HG03378 (cell line): ENCODE measurements at regions not wholly inside any gene's neighbourhood (a gene's known extent, or its start where the extent isn't known, plus 50 kb on each side); places are given as distances from the start of the nearest gene placed in this dataset.

Experiments
- ATAC-seq: cut with Tn5 transposase; IDR thresholded peaks from one replicate; pipeline ENCODE4 v1.9.1; 2021; ENCODE audit warnings: mild to moderate bottlenecking, moderate library complexity; ENCODE audit not compliant: unreplicated experiment

DNA sequence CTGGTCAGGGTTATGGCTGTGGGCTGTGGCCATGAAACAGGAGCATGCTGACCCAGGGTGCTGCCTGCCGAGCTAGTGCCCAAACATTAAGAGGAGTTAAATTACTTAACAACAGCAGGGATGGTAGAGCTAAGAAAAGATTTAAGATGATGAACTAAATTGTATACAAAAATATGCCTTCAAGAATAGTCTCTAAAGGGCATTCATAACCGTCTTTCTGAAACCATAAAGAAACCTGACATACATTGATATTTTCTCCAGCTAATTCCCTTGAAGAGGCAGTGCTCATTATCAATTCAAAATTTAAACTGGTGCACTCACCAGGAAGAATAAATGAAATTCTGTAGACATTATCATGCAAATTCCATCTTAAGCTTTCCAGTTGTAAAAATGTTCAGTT is 265.8 kb upstream of the TAC1 start:
- ATAC-seq = no peak

DNA sequence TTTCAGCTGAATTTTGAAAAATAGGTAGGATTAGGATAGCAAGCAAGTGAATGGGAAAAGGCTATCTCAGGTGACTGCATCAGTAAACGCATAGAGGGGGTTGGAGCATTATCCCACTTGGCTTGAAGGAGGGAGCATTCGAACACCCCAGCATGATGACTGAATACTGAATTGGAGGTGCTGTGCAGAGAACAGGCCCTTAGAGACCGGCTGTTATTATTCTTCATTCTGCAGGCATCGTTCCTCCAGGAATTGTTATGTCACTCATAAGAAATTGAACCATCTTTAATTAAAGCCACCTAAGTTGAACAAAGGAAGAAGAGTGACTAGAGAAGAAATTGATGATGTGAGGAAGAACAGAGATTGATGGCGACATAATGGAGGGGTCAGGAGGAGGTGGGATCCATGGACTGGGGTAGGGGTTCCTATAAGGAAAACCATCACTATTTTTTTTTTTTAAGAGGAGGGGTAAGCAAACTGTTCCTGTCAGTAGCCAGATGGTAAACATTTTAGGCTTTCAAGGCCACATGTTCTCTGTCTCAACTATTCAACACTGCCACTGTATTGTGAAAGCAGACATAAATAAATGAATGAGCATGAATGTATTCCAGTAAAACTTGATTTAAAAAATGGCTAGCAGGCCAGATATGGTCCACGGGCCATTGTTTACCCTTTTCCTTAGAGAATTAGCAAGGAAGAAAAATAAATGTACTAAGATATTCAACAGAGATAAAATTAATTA is 264.7 kb upstream of the TAC1 start:
- ATAC-seq = no peak

DNA sequence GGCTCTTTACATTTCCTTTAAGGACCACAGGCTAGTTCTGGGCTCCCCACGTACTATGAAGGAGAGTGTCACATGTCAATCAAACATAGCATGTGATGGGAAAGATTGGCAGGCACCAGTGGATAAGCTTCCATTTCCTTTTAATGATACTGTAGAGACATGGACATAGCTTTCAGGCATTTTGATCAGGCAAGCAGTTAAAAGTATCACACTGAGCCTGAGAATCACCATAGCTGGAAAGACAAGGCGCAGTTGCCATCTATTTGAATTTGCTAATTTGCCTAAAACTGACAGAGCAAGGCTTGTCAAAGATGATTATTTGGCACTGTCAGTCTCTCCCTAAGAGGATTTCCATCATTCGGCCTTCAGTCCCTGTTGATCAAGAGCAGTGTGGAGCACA is 263.4 kb upstream of the TAC1 start:
- no peak for ATAC-seq

DNA sequence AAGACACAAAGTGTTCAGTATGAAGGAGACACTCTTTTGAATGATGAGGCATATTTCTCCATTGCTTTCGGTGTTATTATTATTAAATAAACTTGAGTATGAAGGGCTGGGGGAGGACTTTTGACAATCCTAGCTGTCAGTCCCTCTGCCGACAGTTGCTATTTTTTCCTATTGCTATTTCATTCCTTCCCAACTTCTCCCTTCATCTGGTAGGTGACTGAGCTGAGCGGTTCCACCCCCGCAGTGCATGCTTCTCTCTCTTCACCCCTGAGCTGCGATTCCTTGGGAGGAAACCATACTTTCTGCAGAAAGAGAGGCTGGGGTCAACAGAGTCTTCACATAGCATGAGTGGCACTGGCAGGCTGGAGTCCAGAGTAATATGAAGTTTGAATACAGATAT is 261.2 kb upstream of the TAC1 start:
- ATAC-seq = no peak

DNA sequence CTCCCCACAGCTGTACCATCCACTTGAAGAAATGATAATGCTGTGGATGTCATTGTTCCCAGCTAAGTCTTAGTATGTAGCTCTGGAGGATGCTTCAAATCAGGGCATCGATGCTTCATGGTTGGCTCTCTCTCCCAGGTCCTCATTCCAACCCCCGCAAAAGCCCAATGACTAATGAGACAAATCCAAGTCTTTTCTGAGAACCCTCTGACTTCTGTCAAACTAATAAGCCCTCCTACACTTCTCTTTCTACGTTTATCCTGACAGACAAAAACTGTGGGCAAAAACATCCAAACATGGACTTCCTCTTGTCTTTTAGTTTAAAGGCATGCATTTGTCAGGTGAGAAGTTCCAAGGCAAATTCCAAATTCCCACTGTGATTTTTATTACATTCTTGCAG is 260.4 kb upstream of the TAC1 start:
- ATAC-seq = no peak

DNA sequence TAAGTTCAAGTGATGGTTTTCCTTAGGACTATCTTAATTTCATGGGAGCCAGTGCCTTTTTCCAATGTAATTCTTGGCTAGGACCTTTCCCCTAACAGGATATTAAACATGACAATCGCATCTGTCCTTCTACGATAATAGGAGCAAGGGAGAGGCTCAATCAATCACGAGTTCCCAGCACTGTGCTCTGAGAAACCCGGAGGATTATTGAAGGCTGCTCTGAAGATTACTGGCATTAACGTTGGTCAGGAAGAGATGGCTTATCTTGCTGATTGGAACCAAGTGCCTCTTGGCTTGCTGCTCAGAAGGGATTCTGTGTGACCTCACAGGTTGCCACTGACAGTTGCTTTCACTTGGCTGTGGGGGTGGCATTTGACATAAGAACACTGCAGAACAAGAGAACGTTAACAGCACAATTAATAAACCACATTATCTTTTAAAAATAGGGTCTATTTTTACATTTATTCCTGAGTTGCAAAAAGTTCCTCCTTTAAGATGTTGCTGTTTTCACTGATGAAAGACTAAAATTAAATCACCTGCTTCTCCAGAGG is 252.1 kb upstream of the TAC1 start:
- no peak for ATAC-seq

DNA sequence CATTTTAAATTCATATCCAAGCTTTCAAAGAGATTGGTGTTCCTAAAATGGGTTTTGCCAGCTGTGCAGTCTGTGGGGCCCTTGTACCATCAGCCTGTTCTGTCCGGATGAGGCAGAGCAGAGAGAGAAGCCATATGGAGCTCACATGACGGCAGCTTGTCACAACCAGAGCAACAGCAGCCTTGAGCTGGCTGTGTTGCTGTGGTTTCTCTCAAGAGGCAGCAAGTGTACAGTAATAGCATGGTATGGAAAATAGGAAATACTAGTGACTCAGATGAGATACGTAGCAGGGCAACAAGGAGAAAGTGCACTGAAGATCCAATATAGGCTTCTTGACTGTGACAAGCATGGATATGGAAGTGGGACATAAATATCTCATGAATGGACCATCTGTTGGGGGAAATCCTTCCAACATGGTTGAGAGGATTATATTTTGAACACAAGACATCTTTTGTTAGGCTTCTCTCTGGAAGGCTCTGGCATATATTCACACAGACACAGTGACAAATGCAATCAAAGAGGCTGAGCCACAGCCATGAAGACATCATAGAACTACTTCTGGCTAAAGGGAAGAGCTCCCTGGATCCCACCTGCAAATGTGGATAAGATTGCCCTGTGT is 251.0 kb upstream of the TAC1 start:
- no peak for ATAC-seq

DNA sequence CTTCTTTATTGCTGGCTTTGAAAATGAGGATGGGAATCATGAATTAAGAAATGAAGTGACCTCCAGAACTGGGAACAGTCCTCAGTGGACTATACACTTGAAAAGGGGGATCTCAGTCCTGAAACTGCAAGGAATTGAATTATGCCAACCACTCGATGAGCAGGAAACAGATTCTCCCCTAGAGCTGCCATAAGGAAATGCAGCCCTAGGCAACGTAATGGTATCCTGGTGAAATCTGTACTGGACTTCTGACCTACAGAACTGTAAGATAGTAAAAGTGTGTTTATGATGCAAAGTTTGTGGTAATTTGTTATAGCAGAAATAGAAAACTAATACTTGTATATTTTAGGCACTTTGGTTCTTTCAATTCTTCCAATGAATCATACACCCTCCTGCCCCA is 236.4 kb upstream of the TAC1 start:
- ATAC-seq = no peak

DNA sequence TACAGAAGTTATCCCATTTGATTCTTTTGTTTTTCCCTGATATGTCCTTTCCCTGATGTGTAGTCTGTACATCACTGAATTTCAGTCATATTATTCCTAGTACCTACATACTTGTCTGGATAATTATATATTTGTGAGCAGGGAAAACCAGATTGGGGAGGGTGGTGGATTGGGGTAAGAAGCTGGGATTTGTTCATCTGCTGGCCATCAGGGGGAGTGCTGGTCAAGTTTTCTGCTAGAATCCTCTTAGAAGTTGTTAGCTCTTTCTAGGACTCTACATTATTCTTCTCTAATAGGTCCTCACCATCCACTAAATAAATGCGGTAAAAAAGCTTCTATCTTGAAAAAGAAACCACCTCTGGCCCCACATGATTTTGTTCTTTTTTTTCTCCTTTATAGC is 232.7 kb upstream of the TAC1 start:
- ATAC-seq = no peak

DNA sequence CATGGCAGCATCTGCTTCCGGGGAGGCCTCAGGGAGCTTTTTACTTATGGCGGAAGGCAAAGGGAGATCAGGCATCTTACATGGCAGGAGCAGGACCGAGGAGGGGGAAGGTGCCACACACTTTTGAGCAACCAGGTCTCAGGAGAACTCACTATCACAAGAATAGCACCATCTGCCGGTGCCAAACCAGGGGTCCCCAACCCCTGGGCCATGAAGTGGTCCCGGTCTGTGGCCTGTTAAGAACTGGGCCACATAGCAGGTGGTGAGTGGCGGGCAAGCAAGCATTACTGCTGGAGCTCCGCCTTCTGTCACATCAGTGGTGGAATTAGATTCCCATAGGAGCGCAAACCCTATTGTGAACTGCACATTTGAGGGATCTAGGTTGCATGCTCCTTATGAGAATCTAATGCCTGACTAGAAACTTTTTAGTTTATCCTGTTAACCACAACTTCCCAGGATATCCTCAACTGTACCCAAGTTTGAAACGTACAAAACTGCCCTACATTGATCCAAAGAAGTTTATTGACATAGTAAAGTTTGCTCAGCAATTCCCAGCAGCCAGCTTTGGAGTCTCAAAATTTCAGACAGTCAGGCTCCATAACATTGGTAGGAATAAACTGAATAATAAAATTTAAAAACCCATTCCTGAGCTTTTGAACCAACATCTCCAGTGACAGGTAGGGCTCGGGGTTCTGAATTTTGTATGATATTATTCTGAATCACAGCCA is 228.4 kb upstream of the TAC1 start:
- no peak for ATAC-seq

DNA sequence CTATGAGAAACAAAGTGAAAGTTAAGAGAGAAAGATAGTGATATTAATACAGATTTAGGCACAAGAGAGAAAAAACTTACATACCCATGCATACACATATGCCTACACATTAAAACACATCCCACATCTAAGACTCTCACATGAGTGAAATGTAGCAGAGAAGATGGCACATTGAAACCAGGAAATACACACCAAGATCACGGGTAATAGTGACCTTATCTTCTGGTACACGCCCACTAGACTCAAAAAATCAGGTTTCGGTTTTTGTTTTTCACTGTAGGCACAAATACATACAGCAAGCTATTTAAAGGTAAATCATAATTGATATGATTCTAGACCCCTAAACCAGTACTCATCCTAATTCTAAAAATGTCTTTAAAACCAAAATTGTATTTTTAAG is 225.2 kb upstream of the TAC1 start:
- ATAC-seq = no peak

DNA sequence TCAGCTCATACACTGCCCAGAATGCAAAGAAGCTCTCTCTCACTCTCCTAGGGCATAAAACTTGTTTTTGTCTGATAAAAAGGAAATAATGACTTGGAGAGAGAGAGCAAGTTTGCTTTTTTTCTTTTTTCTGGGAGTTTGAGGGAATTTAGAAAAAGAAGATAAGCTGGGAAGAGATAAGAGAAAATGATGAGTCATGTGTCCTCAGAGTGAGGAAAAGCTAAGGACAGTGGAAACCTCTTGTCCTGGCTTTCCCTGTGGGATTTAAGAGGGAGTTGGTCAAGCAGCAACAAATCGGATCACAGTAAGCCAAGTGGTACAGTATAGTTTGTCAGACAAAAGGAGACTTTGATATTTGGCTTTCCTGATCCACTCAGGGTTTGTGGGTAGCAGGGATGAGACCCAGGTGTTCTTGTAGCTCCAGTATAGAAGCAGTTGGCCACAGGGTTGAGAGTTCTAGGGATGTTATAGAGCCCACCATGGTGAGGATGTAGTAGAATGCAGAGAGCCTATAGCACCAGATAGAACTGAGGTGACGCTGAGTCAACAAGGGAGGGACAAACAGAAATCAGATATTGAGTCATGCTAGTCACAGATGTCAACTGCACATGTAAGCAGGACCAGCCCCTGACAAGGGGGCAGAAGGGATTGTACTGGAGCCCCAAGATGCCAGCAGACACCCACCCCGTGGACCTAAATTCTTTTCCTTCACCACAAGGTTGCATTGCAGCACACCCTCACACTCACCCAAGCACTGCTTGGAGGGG is 219.3 kb upstream of the TAC1 start:
- ATAC-seq = peak; percentile 52

DNA sequence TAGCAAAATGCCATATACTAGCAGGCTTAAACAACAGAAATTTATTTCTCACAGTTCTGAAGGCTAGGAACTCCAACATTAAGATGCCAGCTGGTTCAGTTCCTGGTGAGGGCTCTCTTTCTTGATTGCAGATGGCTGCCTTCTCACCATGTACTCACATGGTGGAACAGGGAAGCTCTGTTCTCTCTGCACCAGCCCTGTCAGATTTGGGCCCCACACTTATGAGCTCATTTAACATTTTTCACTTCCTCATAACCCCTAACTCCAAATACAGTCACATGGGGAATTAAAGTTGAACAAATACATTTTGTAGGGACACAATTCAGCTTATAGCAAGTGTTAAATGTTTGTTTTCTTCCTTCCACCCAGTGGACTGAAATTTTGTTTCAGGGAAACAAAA is 218.6 kb upstream of the TAC1 start:
- ATAC-seq = peak; percentile 74

DNA sequence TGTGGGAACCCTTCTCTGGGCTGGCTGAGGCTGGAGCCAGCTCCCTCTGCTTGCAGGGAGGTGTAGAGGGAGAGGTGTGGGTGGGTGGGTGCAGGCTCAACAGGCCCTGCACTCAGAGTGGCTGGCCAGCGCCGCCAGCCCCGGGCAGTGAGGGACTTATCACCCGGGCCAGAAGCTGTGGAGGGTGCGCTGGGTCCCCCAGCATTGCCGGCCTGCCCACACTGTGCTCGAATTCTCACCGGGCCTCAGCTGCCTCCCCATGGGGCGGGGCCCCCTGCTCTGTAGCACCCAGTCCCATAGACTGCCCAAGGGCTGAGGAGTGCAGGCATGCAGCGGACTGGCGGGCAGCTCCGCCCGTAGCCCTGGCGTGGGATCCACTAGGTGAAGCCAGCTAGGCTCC is 190.7 kb upstream of the TAC1 start:
- ATAC-seq = no peak

DNA sequence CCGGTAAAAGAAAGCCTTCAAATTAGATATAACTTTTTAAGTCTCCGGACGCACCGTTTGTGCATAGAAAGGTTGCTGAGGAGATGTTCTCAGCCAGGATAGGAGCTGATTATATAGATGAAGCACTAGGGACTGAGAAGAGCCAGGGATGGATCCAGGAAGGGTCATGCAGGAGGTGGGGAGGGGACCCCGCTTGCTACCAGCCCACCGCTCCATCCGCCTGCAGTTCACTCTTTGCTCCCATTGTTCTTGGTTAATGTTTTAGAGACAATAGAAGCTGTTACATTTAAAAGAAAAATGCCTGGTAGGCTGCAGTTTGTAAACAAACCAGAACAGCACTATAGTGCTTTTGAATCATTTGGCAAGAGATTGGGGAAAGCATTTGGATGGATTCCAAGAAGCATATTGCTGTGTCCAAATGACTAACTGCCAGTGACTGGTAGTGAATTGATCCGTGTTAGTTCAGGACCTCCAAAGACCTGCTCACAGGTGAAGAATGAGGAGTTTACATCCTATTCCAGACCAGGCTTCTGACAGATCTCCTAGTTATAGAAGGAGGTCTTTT is 175.9 kb upstream of the TAC1 start:
- ATAC-seq = no peak

DNA sequence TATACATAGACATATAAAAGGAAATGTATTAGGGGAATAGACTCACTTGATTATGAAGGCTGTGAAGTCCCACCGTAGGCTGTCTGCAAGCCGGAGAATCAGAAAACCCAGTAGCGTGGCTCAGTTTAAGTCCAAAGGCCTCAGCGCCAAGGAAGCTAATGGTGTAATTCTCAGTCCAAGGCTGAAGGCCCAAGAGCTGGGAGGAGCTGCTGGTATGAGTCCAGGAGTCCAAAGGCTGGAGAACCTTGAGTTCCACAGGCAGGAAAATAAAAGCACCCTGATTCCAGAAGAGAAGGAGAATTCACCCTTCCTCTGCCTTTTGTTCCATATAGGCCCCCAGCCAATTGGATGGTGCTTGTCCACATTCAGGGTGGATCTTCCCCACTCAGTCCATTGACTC is 166.2 kb upstream of the TAC1 start:
- ATAC-seq = no peak

DNA sequence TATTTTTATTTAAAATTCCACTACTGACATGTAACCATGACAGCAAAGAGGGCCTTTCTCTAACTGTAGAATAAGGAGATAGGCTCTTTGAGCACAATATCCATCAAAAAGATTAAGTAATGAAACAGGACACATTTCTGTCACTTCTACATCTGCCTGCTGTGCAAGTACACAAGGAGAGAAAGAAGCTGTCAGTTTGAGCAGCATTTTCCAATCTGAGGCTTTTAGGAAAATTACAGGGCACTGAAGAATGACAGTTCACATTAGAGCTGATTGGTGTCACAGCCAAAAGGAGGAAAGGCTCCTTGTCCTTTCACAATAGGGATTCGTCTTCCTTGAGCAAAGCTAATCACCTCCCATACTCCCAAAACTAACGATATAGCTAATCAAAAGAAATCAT is 158.8 kb upstream of the TAC1 start:
- no peak for ATAC-seq

DNA sequence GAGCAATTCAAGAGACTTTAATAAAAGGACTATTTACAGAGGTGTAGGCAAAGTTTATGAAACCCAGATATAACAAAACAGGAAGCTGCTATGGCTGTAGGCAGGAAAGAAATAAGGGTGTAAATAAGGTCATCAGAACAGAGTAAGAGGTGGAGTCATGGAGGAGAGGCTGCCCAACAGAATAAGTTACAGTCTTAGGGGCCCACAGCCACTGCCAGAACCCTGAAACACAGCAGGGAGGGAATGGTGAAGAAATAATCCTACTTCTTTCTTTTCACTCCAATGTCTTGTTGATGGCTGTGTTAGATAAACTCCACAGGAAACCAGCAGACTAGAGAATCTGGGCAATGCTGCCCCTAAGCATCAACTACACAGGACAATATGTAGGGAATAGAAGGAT is 155.8 kb upstream of the TAC1 start:
- no peak for ATAC-seq

DNA sequence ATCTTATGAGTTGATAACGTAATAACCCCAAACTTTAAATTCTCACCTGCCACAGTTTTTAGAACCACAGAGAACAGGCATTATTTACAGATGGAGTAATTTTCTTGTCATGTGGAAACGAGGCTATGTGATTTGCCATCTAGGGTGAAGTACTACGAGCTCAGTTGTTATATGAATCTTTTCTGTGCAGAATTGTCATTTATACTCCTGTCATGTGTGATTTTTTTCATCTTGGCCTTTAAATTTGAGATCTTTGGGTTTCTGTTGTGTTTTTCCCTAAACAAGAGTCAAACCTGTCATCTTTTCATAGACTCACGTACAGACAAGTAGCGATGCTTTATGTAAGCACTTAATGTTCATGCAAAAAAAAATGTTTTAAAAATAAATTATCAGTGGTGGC is 153.7 kb upstream of the TAC1 start:
- no peak for ATAC-seq

DNA sequence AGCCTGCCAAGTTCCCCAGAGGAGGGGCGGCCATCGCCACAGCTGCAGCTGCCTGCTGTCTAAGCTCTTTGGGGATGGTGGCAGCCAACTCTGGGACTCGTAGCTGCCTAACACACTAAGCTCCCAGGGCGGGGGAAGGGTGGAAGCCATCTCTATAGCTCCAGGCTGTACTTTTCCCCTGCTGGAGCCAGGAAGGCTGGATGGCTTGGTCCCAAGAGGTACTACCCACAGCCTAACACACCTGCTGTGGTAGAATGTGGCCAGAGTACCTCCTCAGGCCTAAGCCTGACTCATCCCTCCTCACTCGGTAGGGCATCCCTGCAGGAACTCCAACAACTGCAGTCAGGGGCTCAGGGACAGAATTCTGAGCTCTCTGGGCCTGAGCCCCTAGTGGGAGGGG is 151.7 kb upstream of the TAC1 start:
- no peak for ATAC-seq

DNA sequence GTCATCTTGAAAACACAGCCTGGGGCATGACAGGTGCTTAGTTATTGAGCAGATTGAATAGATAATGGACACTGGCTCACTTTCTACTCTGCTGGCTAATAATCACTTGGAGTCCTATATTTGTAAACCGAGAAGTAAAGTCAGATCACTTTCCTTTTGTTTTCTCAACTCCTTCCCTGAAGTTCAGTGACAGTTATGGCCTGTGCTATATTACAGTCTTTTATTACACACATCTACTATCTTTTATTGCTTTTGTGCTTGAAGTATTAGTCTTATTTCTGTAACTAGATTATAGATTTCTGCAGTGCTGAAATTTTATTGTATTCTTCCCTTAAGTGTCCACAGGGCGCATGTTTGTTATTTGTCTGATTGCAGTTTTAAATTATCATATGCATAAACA is 136.4 kb upstream of the TAC1 start:
- ATAC-seq = no peak
